Calu3 (cell line): ENCODE measurements at regions not wholly inside any gene's neighbourhood (a gene's known extent, or its start where the extent isn't known, plus 50 kb on each side); places are given as distances from the start of the nearest gene placed in this dataset.

Source experiments
- BruUV-seq: library from RNA; stranded (reverse); fragments of 400-500 nt; replicated peaks from 2 replicates; lab custom pipeline; 2021; lab: Mats Ljungman, UMichigan
- CTCF ChIA-PET: fragments of 300-600 bp; sonication (Branson Sonifier 250); formaldehyde crosslinking; loops from one replicate; lab custom pipeline; 2022; ENCODE audit warnings: antibody characterized with exemption; lab: Charles Lee
- DNase-seq: peaks from one replicate; pipeline ENCODE4 v3.0.0; 2022
- H3K27ac Mint-ChIP-seq: one replicate; pipeline ENCODE4 v1.8.0; 2022; ENCODE audit warnings: mixed read lengths; ENCODE audit not compliant: unreplicated experiment
- H3K27me3 Mint-ChIP-seq: one replicate; pipeline ENCODE4 v1.8.0; 2022; ENCODE audit warnings: mixed read lengths; ENCODE audit not compliant: unreplicated experiment
- H3K36me3 Mint-ChIP-seq: one replicate; pipeline ENCODE4 v1.8.0; 2022; ENCODE audit warnings: mild to moderate bottlenecking, moderate library complexity, mixed read lengths; ENCODE audit not compliant: insufficient read depth, unreplicated experiment
- H3K4me1 Mint-ChIP-seq: one replicate; pipeline ENCODE4 v1.8.0; 2022; ENCODE audit warnings: mild to moderate bottlenecking, low read depth, mixed read lengths; ENCODE audit not compliant: unreplicated experiment
- H3K4me3 Mint-ChIP-seq: one replicate; pipeline ENCODE4 v1.8.0; 2022; ENCODE audit warnings: mild to moderate bottlenecking, low read depth, moderate library complexity, mixed read lengths; ENCODE audit not compliant: unreplicated experiment
- H3K9me3 Mint-ChIP-seq: one replicate; pipeline ENCODE4 v1.8.0; 2022; ENCODE audit warnings: low read depth, mixed read lengths; ENCODE audit not compliant: unreplicated experiment
- intact Hi-C: fragments of 100-400 bp; cut with micrococcal nuclease; formaldehyde crosslinking; loops from one replicate; pipeline ENCODE4 v1.10.0; 2022; ENCODE audit not compliant: unreplicated experiment
- TF ChIP-seq, protein P1 (sequence below): fragments of 200-600 bp; IDR thresholded peaks from one replicate; pipeline ENCODE4 v1.8.0; 2022; ENCODE audit warnings: antibody characterized with exemption; ENCODE audit not compliant: unreplicated experiment

GRCh38 chr6:105492706-105493673 lies 90.1 kb upstream of the PREP start:
- Mint-ChIP-seq H3K4me3 (no peak overlapping the region), H3K27ac (no peak overlapping the region), H3K9me3 (no peaks in the 10 kb centered on the region), H3K27me3 (no peaks in the 10 kb centered on the region), H3K36me3 (no peaks in the 10 kb centered on the region), H3K4me1 (no peaks in the 10 kb centered on the region)
- TF ChIP-seq, protein P1, sequence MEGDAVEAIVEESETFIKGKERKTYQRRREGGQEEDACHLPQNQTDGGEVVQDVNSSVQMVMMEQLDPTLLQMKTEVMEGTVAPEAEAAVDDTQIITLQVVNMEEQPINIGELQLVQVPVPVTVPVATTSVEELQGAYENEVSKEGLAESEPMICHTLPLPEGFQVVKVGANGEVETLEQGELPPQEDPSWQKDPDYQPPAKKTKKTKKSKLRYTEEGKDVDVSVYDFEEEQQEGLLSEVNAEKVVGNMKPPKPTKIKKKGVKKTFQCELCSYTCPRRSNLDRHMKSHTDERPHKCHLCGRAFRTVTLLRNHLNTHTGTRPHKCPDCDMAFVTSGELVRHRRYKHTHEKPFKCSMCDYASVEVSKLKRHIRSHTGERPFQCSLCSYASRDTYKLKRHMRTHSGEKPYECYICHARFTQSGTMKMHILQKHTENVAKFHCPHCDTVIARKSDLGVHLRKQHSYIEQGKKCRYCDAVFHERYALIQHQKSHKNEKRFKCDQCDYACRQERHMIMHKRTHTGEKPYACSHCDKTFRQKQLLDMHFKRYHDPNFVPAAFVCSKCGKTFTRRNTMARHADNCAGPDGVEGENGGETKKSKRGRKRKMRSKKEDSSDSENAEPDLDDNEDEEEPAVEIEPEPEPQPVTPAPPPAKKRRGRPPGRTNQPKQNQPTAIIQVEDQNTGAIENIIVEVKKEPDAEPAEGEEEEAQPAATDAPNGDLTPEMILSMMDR = no peak
- CTCF ChIA-PET = interaction anchor here (0.6 kb wide), 1 partner anchor 15 kb away, joined by 3 read pairs; no protein-coding TSS in a partner anchor
- intact Hi-C loops = no loop called here
- BruUV-seq = no TSS peak
- no peak for DNase-seq

DNA sequence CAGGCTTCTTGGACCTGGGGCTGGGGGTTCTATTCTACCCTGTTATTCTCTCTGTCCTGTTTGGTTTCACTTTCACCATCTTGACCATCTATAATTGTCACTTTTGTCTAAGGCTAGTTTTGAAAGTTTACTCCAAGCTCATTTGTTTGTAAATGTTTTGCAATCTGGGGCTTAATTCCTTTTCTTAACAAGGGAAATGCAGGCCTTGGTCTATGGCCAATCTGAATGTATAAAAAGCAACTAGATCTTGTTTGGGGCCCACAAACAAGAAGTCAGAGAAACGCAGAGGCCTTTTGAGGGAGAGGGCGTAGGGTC lies 86.3 kb upstream of the PREP start:
- Mint-ChIP-seq H3K4me1 (peaks cover 8% of the 10 kb centered on the region), H3K27me3 (no peaks in the 10 kb centered on the region), H3K27ac (no peak overlapping the region), H3K4me3 (no peak overlapping the region), H3K36me3 (no peaks in the 10 kb centered on the region), H3K9me3 (no peaks in the 10 kb centered on the region)
- intact Hi-C loops = loop anchor here (10.0 kb wide), 1 partner anchor 596 kb away; the partner anchor contains the start of gene PRDM1
- no peak for DNase-seq
- CTCF ChIA-PET = no interaction called here
- TF ChIP-seq, protein P1 = no peak
- BruUV-seq = no TSS peak

- no peak overlapping the region for H3K4me3 Mint-ChIP-seq
- DNase-seq = no peak
- H3K36me3 Mint-ChIP-seq = no peaks in the 10 kb centered on the region
- no peaks in the 10 kb centered on the region for H3K9me3 Mint-ChIP-seq
- intact Hi-C loops = loop anchor here (10.0 kb wide), 1 partner anchor 596 kb away; the partner anchor contains the start of gene PRDM1
- TF ChIP-seq, protein P1 = no peak
- H3K4me1 Mint-ChIP-seq = peaks cover 11% of the 10 kb centered on the region
- no peak overlapping the region for H3K27ac Mint-ChIP-seq
- no TSS peak for BruUV-seq
- CTCF ChIA-PET = no interaction called here
- no peaks in the 10 kb centered on the region for H3K27me3 Mint-ChIP-seq
Measured at GRCh38 chr6:105488516-105489215, 85.8 kb upstream of the PREP start.

GRCh38 chr6:105487040-105487790 lies 84.3 kb upstream of the PREP start:
- CTCF ChIA-PET = interaction anchor here (0.7 kb wide), 2 partner anchors 451 to 503 kb away, joined by 3 to 14 read pairs; no protein-coding TSS in a partner anchor
- no TSS peak for BruUV-seq
- H3K27ac Mint-ChIP-seq = no peak overlapping the region
- no peak overlapping the region for H3K4me3 Mint-ChIP-seq
- H3K27me3 Mint-ChIP-seq = no peaks in the 10 kb centered on the region
- H3K36me3 Mint-ChIP-seq = no peaks in the 10 kb centered on the region
- TF ChIP-seq, protein P1 = no peak
- H3K4me1 Mint-ChIP-seq = peaks cover 11% of the 10 kb centered on the region
- intact Hi-C loops = loop anchor here (10.0 kb wide), 1 partner anchor 598 kb away; the partner anchor contains the start of gene PRDM1
- no peak for DNase-seq
- H3K9me3 Mint-ChIP-seq = no peaks in the 10 kb centered on the region
